ENCODE measurements at regions not wholly inside any gene's neighbourhood (a gene's known extent, or its start where the extent isn't known, plus 50 kb on each side); places are given as distances from the start of the nearest gene placed in this dataset.

- SMC1A ChIA-PET (ENCODE audit: uncharacterized antibody, unreplicated experiment) = interaction anchor here (0.7 to 3.5 kb wide), 13 partner anchors 11 to 514 kb away, joined by 3 to 35 read pairs (median 5); no protein-coding TSS in a partner anchor
Observed at GRCh38 chr7:17009007-17009719, 127.4 kb upstream of the AGR3 start.

More at GRCh38 chr7:17009007-17009719, 127.4 kb upstream of the AGR3 start:
- ChIA-PET POLR2A (no interaction called here), CTCF (interaction anchor here (0.7 to 5.2 kb wide), 21 partner anchors 9 to 672 kb away, joined by 3 to 64 read pairs (median 4); partner anchors contain the start of gene AHR), RAD21 (ENCODE audit: unreplicated experiment) (interaction anchor here (0.8 to 3.6 kb wide), 8 partner anchors 20 to 299 kb away, joined by 3 to 59 read pairs (median 6); partner anchors contain the start of gene AHR)
- intact Hi-C loops (cut with micrococcal nuclease; ENCODE audit: unreplicated experiment) (loop anchor here (1.0 kb wide), 1 partner anchor 292 kb away; no protein-coding TSS in a partner anchor), in situ Hi-C loops (cut with MboI) (no loop called here)
- H3K27ac ChIP-seq (ENCODE audit: control insufficient read depth, insufficient read depth) = no peak overlapping the region
- no peaks in the 10 kb centered on the region for H3K79me2 ChIP-seq (ENCODE audit: control insufficient read depth, insufficient read depth, low read length)
- no peaks in the 10 kb centered on the region for H3K9me3 ChIP-seq (replicated peaks; ENCODE audit: control insufficient read depth, insufficient read depth, low read length)
- H3K27me3 ChIP-seq (replicated peaks in 1 of 2; ENCODE audit: control insufficient read depth in 2 of 2, insufficient read depth in 2 of 2, low read length in 1 of 2) = no peaks in the 10 kb centered on the region
- H3K4me3 ChIP-seq = no peak overlapping the region
- BruUV-seq (replicated peaks) = no TSS peak
- H2AFZ ChIP-seq (ENCODE audit: control insufficient read depth, low read depth, low read length) = no peak overlapping the region
- no peaks in the 10 kb centered on the region for H3K36me3 ChIP-seq (ENCODE audit: control insufficient read depth in 2 of 2, insufficient read depth in 2 of 2, low read length in 1 of 2)
- no peaks in the 10 kb centered on the region for H4K20me1 ChIP-seq (ENCODE audit: control insufficient read depth, insufficient read depth)
- H3K4me2 ChIP-seq (ENCODE audit: control insufficient read depth, insufficient read depth) = no peak overlapping the region
- TF ChIP-seq ZNF274 (IDR thresholded peaks at IDR 0.05; ENCODE audit: insufficient read depth, insufficient read length) = no peak
- TF ChIP-seq NFYB (IDR thresholded peaks at IDR 0.05; ENCODE audit: insufficient read depth, low read depth, low read length) = no peak
- no peak for TF ChIP-seq NFYA (IDR thresholded peaks at IDR 0.05; ENCODE audit: borderline replicate concordance, low read depth, low read length)
- peak; percentile 71 for TF ChIP-seq RAD21 (IDR thresholded peaks at IDR 0.05; ENCODE audit: insufficient read depth, low read depth, low read length)
- TF ChIP-seq TAF1 (IDR thresholded peaks at IDR 0.05; ENCODE audit: borderline replicate concordance, low read depth, low read length) = no peak
- TF ChIP-seq MAX (IDR thresholded peaks at IDR 0.05; ENCODE audit: low read depth, low read length) = no peak
- TF ChIP-seq SMC3 (IDR thresholded peaks at IDR 0.05; ENCODE audit: borderline replicate concordance, low read length) = peak; percentile 44; the same call in 1 of the 2 replicates
- no peak for TF ChIP-seq USF1 (IDR thresholded peaks at IDR 0.05; ENCODE audit: borderline replicate concordance, extremely low read length, insufficient read depth, low read depth, low read length)
- no peak for TF ChIP-seq SREBF2 (IDR thresholded peaks at IDR 0.05; ENCODE audit: low read length)
- no peak for TF ChIP-seq LARP7 (IDR thresholded peaks at IDR 0.05)
- no peak for TF ChIP-seq MTA3 (IDR thresholded peaks at IDR 0.05; ENCODE audit: borderline replicate concordance, low read length)
- TF ChIP-seq KLF5 (IDR thresholded peaks at IDR 0.05; ENCODE audit: partially characterized antibody) = no peak
- TF ChIP-seq CTCF (IDR thresholded peaks at IDR 0.05 in 2 of 3, conservative IDR thresholded peaks at IDR 0.05 in 1 of 3; ENCODE audit: control insufficient read depth in 2 of 3, extremely low read depth in 1 of 3, insufficient read depth in 1 of 3, low read depth in 3 of 3, low read length in 3 of 3) = peak; percentile 36 to 56 (median 38); a peak in 5 of 6 replicates
- DNase-seq (ENCODE audit: low read depth, low spot score) = no peak
- no peaks in the 10 kb centered on the region for H3K4me1 ChIP-seq (ENCODE audit: control insufficient read depth, insufficient read depth, low read length)
- peak; percentile 72 for ATAC-seq
- no peak overlapping the region for H3K9ac ChIP-seq (ENCODE audit: control insufficient read depth, insufficient read depth, low read length)
- 2% methylated on average over 4 of the region's 4 CpGs for WGBS (ENCODE audit: insufficient coverage, insufficient replicate concordance, low lambda C conversion rate, missing lambda C conversion rate)
- no peak for FAIRE-seq
